Sigmoid colon (tissue), 6 donors: ENCODE measurements at regions not wholly inside any gene's neighbourhood (a gene's known extent, or its start where the extent isn't known, plus 50 kb on each side); places are given as distances from the start of the nearest gene placed in this dataset.

ENCODE experiments used
- DNase-seq: peaks from one replicate; pipeline ENCODE4 v3.0.0-alpha.2; 2019
- H3K27ac ChIP-seq, 4 donors: fragments of 200-600 bp; sonication (generic); one replicate each; pipeline ENCODE4 v1.5.1; 2016 to 2019; ENCODE audit warnings: mild to moderate bottlenecking in 1 of 4
- H3K27me3 ChIP-seq, 3 donors: fragments of 200-600 bp; sonication (generic); one replicate each; pipeline ENCODE4 v1.5.1; 2019; ENCODE audit warnings: mild to moderate bottlenecking in 1 of 3
- H3K36me3 ChIP-seq, 4 donors: fragments of 200-600 bp; sonication (generic); one replicate each; pipeline ENCODE4 v1.5.1; 2016 to 2019
- H3K4me1 ChIP-seq, 4 donors: fragments of 200-600 bp; sonication (generic); one replicate each; pipeline ENCODE4 v1.5.1; 2017 to 2019
- H3K4me3 ChIP-seq, 4 donors: fragments of 200-600 bp; sonication (generic); one replicate each; pipeline ENCODE4 v1.5.1; 2017 to 2019; ENCODE audit warnings: mild to moderate bottlenecking in 2 of 4, moderate library complexity in 1 of 4
- H3K9me3 ChIP-seq, 4 donors: fragments of 200-600 bp in 3 of 4; sonication (generic) in 3 of 4; one replicate each; pipeline versions ENCODE4 v1.5.1 to v1.6.1; 2013 to 2019
- EP300 ChIP-seq, 4 donors: sonication (generic); formaldehyde crosslinking; IDR thresholded peaks; one replicate each; pipeline ENCODE4 v1.6.1; 2017; ENCODE audit warnings: antibody characterized with exemption in 4 of 4
- POLR2A ChIP-seq, 2 donors: fragments of 450-650 bp; IDR thresholded peaks; one replicate each; pipeline ENCODE4 v1.6.1; 2016; ENCODE audit warnings: antibody characterized with exemption in 2 of 2, mild to moderate bottlenecking in 2 of 2, moderate library complexity in 2 of 2
- POLR2AphosphoS5 ChIP-seq, 4 donors: sonication (generic); formaldehyde crosslinking; IDR thresholded peaks; one replicate each; pipeline ENCODE4 v1.6.1; 2017; ENCODE audit warnings: antibody characterized with exemption in 4 of 4
- whole genome bisulfite sequencing, 2 donors: extraction: QIAGEN DNeasy Blood & Tissue Kit; methylation state at CpG; one replicate each; pipeline ENCODE4 v1.1.7; 2013; 5-methylcytosine and 5-hydroxymethylcytosine counted together
- intact Hi-C: fragments of 100-400 bp; cut with DNase I; formaldehyde crosslinking; loops from one replicate; pipeline ENCODE4 v1.15.1; 2023
- TF ChIP-seq, protein P1 (sequence below), 4 experiments: fragments of 450-650 bp in 3 of 4; fragments of 200-600 bp in 1 of 4; IDR thresholded peaks; one replicate each; pipeline ENCODE4 v1.5.1; 2016 to 2019; ENCODE audit warnings: antibody characterized with exemption in 4 of 4, mild to moderate bottlenecking in 3 of 4, moderate library complexity in 2 of 4
- donor health status: healthy with polysubstance abuse.
- donor health status: healthy.

DNA sequence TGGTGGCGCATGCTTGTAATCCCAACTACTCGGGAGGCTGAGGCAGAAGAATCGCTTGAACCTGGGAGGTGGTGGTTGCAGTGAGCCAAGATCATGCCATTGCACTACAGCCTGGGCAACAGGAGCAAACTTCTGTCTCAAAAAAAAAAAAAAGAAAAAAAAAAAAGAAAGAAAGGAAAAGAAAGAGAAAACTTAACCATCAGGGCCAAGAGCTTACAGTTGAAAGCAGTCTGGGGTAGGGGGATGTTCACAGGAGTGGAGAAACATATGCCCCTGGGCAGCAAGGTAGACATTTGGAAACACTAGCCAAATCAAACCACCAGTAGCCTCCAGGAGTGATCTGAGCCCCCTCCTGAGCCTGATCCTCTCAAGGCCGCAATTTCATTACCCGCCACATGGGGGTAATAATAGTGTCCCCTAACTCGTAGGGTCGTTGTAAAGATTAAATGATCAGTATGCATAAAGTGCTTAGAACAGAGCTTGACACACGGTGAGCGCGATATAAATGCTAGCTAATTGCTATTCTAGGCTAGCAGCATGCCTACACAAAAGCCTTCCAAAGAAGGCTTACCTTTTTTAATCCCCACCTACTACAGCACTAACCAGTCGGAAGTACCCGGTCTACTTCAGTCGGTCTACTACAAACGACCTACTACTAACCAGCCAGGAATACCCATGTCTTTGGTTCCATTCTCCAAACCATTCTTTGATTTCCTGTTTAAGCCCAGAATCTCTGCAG, 274.3 kb upstream of the NEBL start:
- H3K27ac ChIP-seq, result no peak overlapping the region

DNA sequence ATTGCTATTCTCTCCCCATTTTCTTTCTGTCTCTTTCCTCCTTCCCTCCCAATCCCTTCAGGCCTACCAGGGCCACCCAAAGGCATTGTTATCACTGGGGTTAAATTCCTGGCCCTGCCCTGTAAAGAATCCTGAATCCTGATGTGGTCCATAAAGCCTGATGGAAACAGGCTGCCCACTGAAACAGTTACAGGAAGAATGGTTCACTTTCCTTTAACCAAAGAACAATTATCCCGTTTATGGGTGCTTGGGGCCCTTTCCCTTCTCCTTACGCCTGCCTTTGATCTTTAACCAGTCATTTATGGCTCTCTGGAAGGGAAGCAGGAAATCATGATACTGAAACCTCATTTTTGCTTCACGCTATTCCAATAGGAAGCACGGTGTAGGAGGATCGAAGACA, 273.1 kb upstream of the NEBL start:
- Histone ChIP-seq H3K4me3 (no peak overlapping the region), H3K36me3 (no peaks in the 10 kb centered on the region), H3K9me3 (no peaks in the 10 kb centered on the region), H3K27me3 (peaks cover 14 to 38% (median 28%) of the 10 kb centered on the region in 3 donors), H3K27ac (no peak overlapping the region), H3K4me1 (peaks cover 0 to 22% (median 20%) of the 10 kb centered on the region in 4 donors)
- 16 to 36% methylated on average over 5 of the region's 5 CpGs for WGBS, 2 donors
- TF ChIP-seq, protein P1, sequence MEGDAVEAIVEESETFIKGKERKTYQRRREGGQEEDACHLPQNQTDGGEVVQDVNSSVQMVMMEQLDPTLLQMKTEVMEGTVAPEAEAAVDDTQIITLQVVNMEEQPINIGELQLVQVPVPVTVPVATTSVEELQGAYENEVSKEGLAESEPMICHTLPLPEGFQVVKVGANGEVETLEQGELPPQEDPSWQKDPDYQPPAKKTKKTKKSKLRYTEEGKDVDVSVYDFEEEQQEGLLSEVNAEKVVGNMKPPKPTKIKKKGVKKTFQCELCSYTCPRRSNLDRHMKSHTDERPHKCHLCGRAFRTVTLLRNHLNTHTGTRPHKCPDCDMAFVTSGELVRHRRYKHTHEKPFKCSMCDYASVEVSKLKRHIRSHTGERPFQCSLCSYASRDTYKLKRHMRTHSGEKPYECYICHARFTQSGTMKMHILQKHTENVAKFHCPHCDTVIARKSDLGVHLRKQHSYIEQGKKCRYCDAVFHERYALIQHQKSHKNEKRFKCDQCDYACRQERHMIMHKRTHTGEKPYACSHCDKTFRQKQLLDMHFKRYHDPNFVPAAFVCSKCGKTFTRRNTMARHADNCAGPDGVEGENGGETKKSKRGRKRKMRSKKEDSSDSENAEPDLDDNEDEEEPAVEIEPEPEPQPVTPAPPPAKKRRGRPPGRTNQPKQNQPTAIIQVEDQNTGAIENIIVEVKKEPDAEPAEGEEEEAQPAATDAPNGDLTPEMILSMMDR (IDR thresholded peaks at IDR 0.05), result no peak
- no peak for TF ChIP-seq POLR2A (IDR thresholded peaks at IDR 0.05)
- TF ChIP-seq POLR2AphosphoS5 (IDR thresholded peaks at IDR 0.05), result no peak
- no peak for TF ChIP-seq EP300 (IDR thresholded peaks at IDR 0.05)
- no peak for DNase-seq
- intact Hi-C loops, result no loop called here

More for the DNA sequence above, 274.3 kb upstream of the NEBL start:
- no peaks in the 10 kb centered on the region for H3K9me3 ChIP-seq
- no peak overlapping the region for H3K4me3 ChIP-seq
- TF ChIP-seq POLR2AphosphoS5 (IDR thresholded peaks at IDR 0.05), result no peak
- no peak for TF ChIP-seq EP300 (IDR thresholded peaks at IDR 0.05)
- TF ChIP-seq, protein P1 (IDR thresholded peaks at IDR 0.05), result no peak
- no peak for TF ChIP-seq POLR2A (IDR thresholded peaks at IDR 0.05)
- H3K27me3 ChIP-seq, result peaks cover 14 to 48% (median 28%) of the 10 kb centered on the region in 3 donors
- H3K36me3 ChIP-seq, result no peaks in the 10 kb centered on the region
- H3K4me1 ChIP-seq, result peaks cover 0 to 22% (median 20%) of the 10 kb centered on the region in 4 donors
- intact Hi-C loops, result no loop called here
- 79 to 82% methylated on average over 14 of the region's 14 CpGs for WGBS, 2 donors
- no peak for DNase-seq

DNA sequence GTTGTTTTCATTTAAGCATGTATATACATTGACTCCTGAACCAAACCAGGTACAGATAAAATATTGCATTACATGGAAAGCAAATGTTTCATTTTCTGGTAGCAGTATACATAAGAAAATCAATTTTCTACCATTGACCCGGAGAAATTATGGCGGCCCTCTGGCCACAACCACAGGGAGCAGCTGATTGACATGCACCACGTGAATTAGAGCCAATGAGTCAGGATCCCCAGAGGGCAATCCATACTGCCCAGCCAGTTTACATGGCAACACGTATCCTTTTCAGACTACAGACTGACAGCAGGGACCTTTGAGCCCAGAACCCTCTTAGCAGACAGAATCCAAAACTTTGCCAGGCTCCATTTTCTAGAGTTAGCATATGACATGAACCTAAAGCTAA, 272.2 kb upstream of the NEBL start:
- WGBS, 2 donors, result 75 to 80% methylated on average over 4 of the region's 4 CpGs
- intact Hi-C loops, result no loop called here
- no peak for TF ChIP-seq EP300 (IDR thresholded peaks at IDR 0.05)
- TF ChIP-seq, protein P1 (IDR thresholded peaks at IDR 0.05), result no peak
- no peak for DNase-seq
- Histone ChIP-seq H3K9me3 (no peaks in the 10 kb centered on the region), H3K27me3 (peaks cover 9 to 28% (median 20%) of the 10 kb centered on the region in 3 donors), H3K36me3 (no peaks in the 10 kb centered on the region), H3K27ac (no peak overlapping the region), H3K4me1 (peaks cover 0 to 17% (median 15%) of the 10 kb centered on the region in 4 donors), H3K4me3 (no peak overlapping the region)

DNA sequence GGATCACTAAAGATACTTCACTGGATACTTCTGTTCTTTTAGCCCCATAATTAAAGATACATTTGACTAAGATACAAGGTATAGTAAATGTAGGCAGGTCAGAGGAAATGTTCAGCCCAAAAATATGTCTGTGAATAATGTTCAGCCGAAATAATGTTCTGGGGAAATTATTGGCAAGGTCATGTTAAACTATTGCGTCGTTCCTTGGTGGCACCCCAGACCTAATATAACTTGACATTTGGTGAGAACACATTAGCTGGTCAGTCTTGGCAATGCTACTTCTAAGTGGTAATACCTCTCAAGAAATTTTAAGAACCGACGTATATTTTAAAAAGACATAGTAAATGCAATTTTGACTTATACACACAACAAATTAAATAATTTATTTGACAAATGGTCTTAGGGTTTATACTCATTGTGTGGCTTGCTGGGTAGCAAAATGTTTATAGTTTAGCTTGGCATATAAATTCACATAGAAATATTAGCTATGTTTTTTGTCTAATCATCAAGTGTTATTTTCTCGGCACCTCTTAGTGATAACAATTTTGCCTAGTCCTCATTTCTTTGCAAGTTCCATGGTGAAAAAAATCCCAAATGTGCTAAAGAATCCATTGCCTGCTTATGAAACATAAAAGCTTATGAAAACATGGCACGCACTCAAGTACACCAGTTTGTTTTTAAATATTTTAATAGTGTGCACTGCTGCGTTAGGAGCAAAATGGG, 270.3 kb upstream of the NEBL start:
- TF ChIP-seq, protein P1 (IDR thresholded peaks at IDR 0.05), result no peak
- no peak for TF ChIP-seq POLR2AphosphoS5 (IDR thresholded peaks at IDR 0.05)
- no peak for TF ChIP-seq EP300 (IDR thresholded peaks at IDR 0.05)
- TF ChIP-seq POLR2A (IDR thresholded peaks at IDR 0.05), result no peak
- Histone ChIP-seq H3K27ac (no peak overlapping the region), H3K9me3 (no peaks in the 10 kb centered on the region), H3K4me1 (no peaks in the 10 kb centered on the region), H3K27me3 (peaks cover 0 to 10% (median 2%) of the 10 kb centered on the region in 3 donors), H3K4me3 (no peak overlapping the region), H3K36me3 (no peaks in the 10 kb centered on the region)
- 66 to 83% methylated on average over 8 of the region's 8 CpGs for WGBS, 2 donors
- DNase-seq, result no peak
- intact Hi-C loops, result no loop called here
